H1 (cell line): ENCODE measurements at regions not wholly inside any gene's neighbourhood (a gene's known extent, or its start where the extent isn't known, plus 50 kb on each side); places are given as distances from the start of the nearest gene placed in this dataset.

ENCODE experiments used
- CBX5 ChIP-seq: fragments of 300-800, 300-1000 bp; sonication (generic); IDR thresholded peaks from 2 replicates; pipeline ENCODE4 v1.7.1; 2016; ENCODE audit warnings: antibody characterized with exemption, low read length, low read depth
- GABPA ChIP-seq: IDR thresholded peaks from 2 replicates; pipeline ENCODE4 v1.6.1; 2011; ENCODE audit warnings: mild to moderate bottlenecking, low read length, moderate library complexity, borderline replicate concordance; ENCODE audit not compliant: insufficient read depth

DNA sequence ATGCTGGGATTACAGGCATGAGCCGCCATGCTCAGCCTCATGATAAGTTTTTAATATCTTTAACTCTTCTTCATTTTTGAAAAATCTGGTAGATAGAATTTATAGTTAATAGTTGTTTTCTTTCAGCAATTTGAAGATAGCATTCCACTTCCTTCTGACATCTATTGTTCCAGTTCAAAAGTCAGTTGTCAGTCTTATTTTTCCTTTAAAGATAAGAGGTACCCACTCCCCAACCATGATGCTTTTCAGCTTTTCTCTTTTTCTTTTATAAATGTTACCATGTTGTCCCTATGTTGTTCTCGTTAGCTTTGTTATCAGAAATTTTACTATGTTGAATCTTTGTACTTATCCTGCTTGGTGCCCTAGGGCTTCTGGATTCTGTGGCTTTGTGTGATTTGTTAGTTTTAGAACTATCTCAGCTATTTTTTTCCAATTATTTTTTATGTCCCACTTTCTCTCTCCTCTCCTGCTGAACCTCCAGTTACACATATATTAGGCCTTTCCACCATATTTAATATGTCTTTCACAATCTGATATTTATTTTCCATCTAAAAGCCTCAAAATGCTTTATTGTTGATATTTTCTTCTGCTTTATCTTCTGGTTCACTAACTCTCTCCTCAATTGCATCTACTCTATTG is 181.6 kb upstream of the FOXN3 start (continued):
- TF ChIP-seq CBX5 (no peak), GABPA (no peak)
